B cell (primary cell): ENCODE measurements at regions not wholly inside any gene's neighbourhood (a gene's known extent, or its start where the extent isn't known, plus 50 kb on each side); places are given as distances from the start of the nearest gene placed in this dataset.

Experiments
- ATAC-seq: fragments of 200-7000 bp; cut with Tn5 transposase; one replicate; pipeline ENCODE4 v1.10.0; 2021; ENCODE audit warnings: low read depth, mild to moderate bottlenecking, moderate number of reproducible peaks, moderate library complexity
- CTCF ChIA-PET: fragments of 350-600 bp; sonication (Branson Sonifier 250); formaldehyde crosslinking; loops from one replicate; lab custom pipeline; 2021; ENCODE audit warnings: antibody characterized with exemption, inconsistent platforms; lab: Charles Lee
- POLR2A ChIA-PET: fragments of 350-600 bp; sonication (Branson Sonifier 250); formaldehyde crosslinking; loops from one replicate; lab custom pipeline; 2021; ENCODE audit warnings: antibody characterized with exemption; lab: Charles Lee
- DNase-seq: peaks from one replicate; pipeline ENCODE4 v3.0.0; 2013
- H2AFZ ChIP-seq: 2 replicates; pipeline ENCODE4 v1.6.1; 2012; ENCODE audit warnings: mild to moderate bottlenecking, low read depth, low read length; ENCODE audit not compliant: insufficient read depth, poor library complexity, severe bottlenecking
- H3K27ac ChIP-seq, 2 donors: 1 replicate in 1 of 2; 2 replicates in 1 of 2; pipeline ENCODE4 v1.5.1; 2012 to 2013; ENCODE audit warnings: low read length in 2 of 2, mild to moderate bottlenecking in 2 of 2, moderate library complexity in 1 of 2
- H3K27me3 ChIP-seq, 4 experiments: fragments of 200-600 bp in 1 of 4; sonication (generic) in 1 of 4; replicated peaks in 1 of 4; 1 replicate in 2 of 4; 2 replicates in 2 of 4; pipeline versions ENCODE4 v1.6.1 to v1.7.0; 2013 to 2016; ENCODE audit warnings: low read length in 3 of 4, mild to moderate bottlenecking in 2 of 4, mixed read lengths in 1 of 4, moderate library complexity in 1 of 4; ENCODE audit not compliant: insufficient read depth in 4 of 4, control insufficient read depth in 3 of 4; ENCODE audit errors: control extremely low read depth in 1 of 4
- H3K36me3 ChIP-seq, 2 experiments: replicated peaks in 1 of 2; 1 replicate in 1 of 2; 2 replicates in 1 of 2; pipeline versions ENCODE4 v1.6.1 to v1.7.1; 2013; ENCODE audit warnings: low read length in 1 of 2; ENCODE audit not compliant: insufficient read depth in 2 of 2, control insufficient read depth in 1 of 2; ENCODE audit errors: control extremely low read depth in 1 of 2, extremely low read depth in 1 of 2
- H3K4me1 ChIP-seq, 2 donors: fragments of 200-600 bp in 1 of 2; sonication (generic) in 1 of 2; 1 replicate in 1 of 2; 2 replicates in 1 of 2; pipeline versions ENCODE4 v1.5.1 to v1.6.1; 2013 to 2017; ENCODE audit warnings: low read length in 2 of 2; ENCODE audit not compliant: control insufficient read depth in 2 of 2, insufficient read depth in 2 of 2
- H3K4me2 ChIP-seq: replicated peaks from 2 replicates; pipeline ENCODE3; 2012; ENCODE audit warnings: mild to moderate bottlenecking, low read depth, low read length; ENCODE audit not compliant: poor library complexity, severe bottlenecking
- H3K4me3 ChIP-seq, 5 experiments: fragments of 200-600 bp in 1 of 5; sonication (generic) in 1 of 5; 1 replicate in 3 of 5; 2 replicates in 2 of 5; pipeline versions ENCODE4 v1.5.1 to v1.7.0; 2011 to 2016; ENCODE audit warnings: low read length in 4 of 5, mild to moderate bottlenecking in 4 of 5, low read depth in 2 of 5, control low read depth in 1 of 5, moderate library complexity in 1 of 5; ENCODE audit not compliant: insufficient read depth in 1 of 5; ENCODE audit errors: control extremely low read depth in 1 of 5, extremely low read depth in 1 of 5
- H3K79me2 ChIP-seq: fragments of 200-600 bp; sonication (generic); one replicate; pipeline ENCODE4 v1.6.0; 2016; ENCODE audit warnings: low read length; ENCODE audit not compliant: control insufficient read depth, insufficient read depth
- H3K9ac ChIP-seq: fragments of 200-600 bp; sonication (generic); 2 replicates; pipeline ENCODE4 v1.6.1; 2017; ENCODE audit warnings: mild to moderate bottlenecking, low read length, moderate library complexity
- H3K9me3 ChIP-seq, 3 donors: one replicate each; pipeline versions ENCODE4 v1.6.1 to v1.7.1; 2013; ENCODE audit warnings: low read length in 2 of 3; ENCODE audit not compliant: control insufficient read depth in 2 of 3, insufficient read depth in 1 of 3; ENCODE audit errors: control extremely low read depth in 1 of 3
- H4K20me1 ChIP-seq: 2 replicates; pipeline ENCODE4 v1.6.0; 2012; ENCODE audit warnings: mild to moderate bottlenecking, low read length; ENCODE audit not compliant: insufficient read depth, control insufficient read depth, poor library complexity, severe bottlenecking
- H3K27ac Mint-ChIP-seq: one replicate; pipeline ENCODE4 v1.8.0; 2021; ENCODE audit warnings: mixed read lengths
- H3K27me3 Mint-ChIP-seq: one replicate; pipeline ENCODE4 v1.8.0; 2021; ENCODE audit warnings: mixed read lengths
- H3K4me1 Mint-ChIP-seq: one replicate; pipeline ENCODE4 v1.8.0; 2021; ENCODE audit warnings: mixed read lengths
- H3K4me3 Mint-ChIP-seq: one replicate; pipeline ENCODE4 v1.8.0; 2021; ENCODE audit warnings: mixed read lengths
- H3K9me3 Mint-ChIP-seq: one replicate; pipeline ENCODE4 v1.8.0; 2022; ENCODE audit warnings: mixed read lengths; ENCODE audit not compliant: insufficient read depth
- EZH2 ChIP-seq: IDR thresholded peaks from 2 replicates; pipeline ENCODE4 v1.6.1; 2012; ENCODE audit warnings: borderline replicate concordance, low read depth, mild to moderate bottlenecking, moderate library complexity, low read length; ENCODE audit not compliant: insufficient read depth, poor library complexity, severe bottlenecking
- WGBS: methylation state at CpG from one replicate; pipeline ENCODE4 v1.1.5; 2013; ENCODE audit warnings: missing lambda C conversion rate; ENCODE audit not compliant: insufficient coverage; 5-methylcytosine and 5-hydroxymethylcytosine counted together
- intact Hi-C: fragments of 100-400 bp; cut with micrococcal nuclease; formaldehyde crosslinking; loops from one replicate; pipeline ENCODE4 v1.10.0; 2022
- TF ChIP-seq, protein P1 (sequence below): fragments of 200-600 bp; IDR thresholded peaks from one replicate; pipeline ENCODE4 v1.8.0; 2022; ENCODE audit warnings: antibody characterized with exemption, mild to moderate bottlenecking

DNA sequence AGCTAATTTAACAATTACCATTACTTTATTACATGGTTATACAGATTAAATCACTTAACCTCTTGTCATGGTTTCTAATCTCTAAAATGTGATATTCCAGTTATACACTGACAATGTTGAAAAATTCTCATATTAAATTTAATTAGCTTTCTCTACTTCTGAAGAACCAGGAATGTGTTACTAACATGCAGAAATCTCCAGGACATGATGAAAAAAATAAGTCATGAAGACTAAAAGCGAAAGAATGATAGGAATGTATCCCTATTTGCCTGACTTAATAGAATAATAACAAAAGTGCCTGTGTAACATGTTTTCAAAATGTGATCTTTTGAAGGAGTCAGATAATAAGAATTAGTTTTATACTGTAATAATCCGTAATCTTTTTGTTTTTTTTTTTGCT, 2823.7 kb upstream of the PCDH20 start:
- Histone ChIP-seq H3K9ac (no peak overlapping the region), H3K79me2 (no peaks in the 10 kb centered on the region), H4K20me1 (no peaks in the 10 kb centered on the region), H3K4me2 (no peak overlapping the region), H3K9me3 (peaks cover 0 to 2% (median 0%) of the 10 kb centered on the region in 3 donors), H3K27ac (no peak overlapping the region), H3K4me3 (no peak overlapping the region), H3K4me1 (no peaks in the 10 kb centered on the region), H2AFZ (no peak overlapping the region), H3K27me3 (no peaks in the 10 kb centered on the region), H3K36me3 (no peaks in the 10 kb centered on the region)
- Mint-ChIP-seq H3K4me3 (no peak overlapping the region), H3K27me3 (no peaks in the 10 kb centered on the region), H3K9me3 (peaks cover 5% of the 10 kb centered on the region), H3K4me1 (no peaks in the 10 kb centered on the region), H3K27ac (no peak overlapping the region)
- POLR2A ChIA-PET = no interaction called here
- WGBS = no CpG with 5 or more reads among the region's 2 CpGs
- no peak for TF ChIP-seq EZH2
- TF ChIP-seq, protein P1, sequence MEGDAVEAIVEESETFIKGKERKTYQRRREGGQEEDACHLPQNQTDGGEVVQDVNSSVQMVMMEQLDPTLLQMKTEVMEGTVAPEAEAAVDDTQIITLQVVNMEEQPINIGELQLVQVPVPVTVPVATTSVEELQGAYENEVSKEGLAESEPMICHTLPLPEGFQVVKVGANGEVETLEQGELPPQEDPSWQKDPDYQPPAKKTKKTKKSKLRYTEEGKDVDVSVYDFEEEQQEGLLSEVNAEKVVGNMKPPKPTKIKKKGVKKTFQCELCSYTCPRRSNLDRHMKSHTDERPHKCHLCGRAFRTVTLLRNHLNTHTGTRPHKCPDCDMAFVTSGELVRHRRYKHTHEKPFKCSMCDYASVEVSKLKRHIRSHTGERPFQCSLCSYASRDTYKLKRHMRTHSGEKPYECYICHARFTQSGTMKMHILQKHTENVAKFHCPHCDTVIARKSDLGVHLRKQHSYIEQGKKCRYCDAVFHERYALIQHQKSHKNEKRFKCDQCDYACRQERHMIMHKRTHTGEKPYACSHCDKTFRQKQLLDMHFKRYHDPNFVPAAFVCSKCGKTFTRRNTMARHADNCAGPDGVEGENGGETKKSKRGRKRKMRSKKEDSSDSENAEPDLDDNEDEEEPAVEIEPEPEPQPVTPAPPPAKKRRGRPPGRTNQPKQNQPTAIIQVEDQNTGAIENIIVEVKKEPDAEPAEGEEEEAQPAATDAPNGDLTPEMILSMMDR = no peak
- DNase-seq (no peak), ATAC-seq (no peak)
- intact Hi-C loops = no loop called here
- CTCF ChIA-PET = no interaction called here

DNA sequence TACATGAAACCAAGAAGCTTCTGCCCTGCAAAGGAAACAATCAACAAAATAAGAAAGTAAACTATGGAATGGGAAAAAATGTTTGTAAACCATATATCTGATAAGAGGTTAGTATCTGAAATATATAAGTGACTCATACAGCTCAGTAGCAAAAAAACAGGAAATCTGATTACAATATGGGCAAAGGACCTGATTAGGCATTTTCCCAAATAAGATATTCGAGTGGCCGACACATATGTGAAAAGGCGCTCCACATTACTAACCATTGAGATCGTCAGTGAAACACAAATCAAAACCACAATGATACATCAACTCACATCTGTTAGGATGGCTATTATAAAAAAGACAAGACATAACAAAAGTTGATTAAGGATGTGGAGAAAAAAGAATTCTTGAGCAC, 2818.6 kb upstream of the PCDH20 start:
- Histone ChIP-seq H3K27ac (no peak overlapping the region), H2AFZ (no peak overlapping the region), H3K27me3 (no peaks in the 10 kb centered on the region), H3K36me3 (no peaks in the 10 kb centered on the region), H3K4me1 (no peaks in the 10 kb centered on the region), H4K20me1 (no peaks in the 10 kb centered on the region), H3K9me3 (no peaks in the 10 kb centered on the region), H3K4me2 (no peak overlapping the region), H3K4me3 (no peak overlapping the region), H3K79me2 (no peaks in the 10 kb centered on the region), H3K9ac (no peak overlapping the region)
- ATAC-seq (no peak), DNase-seq (no peak)
- peaks cover 4% of the 10 kb centered on the region for H3K9me3 Mint-ChIP-seq
- no peak overlapping the region for H3K4me3 Mint-ChIP-seq
- WGBS = no CpG with 5 or more reads among the region's 4 CpGs
- CTCF ChIA-PET = no interaction called here
- H3K4me1 Mint-ChIP-seq = no peaks in the 10 kb centered on the region
- POLR2A ChIA-PET = no interaction called here
- H3K27ac Mint-ChIP-seq = no peak overlapping the region
- intact Hi-C loops = no loop called here
- H3K27me3 Mint-ChIP-seq = no peaks in the 10 kb centered on the region
- TF ChIP-seq, protein P1 = no peak
- no peak for TF ChIP-seq EZH2
